Mesenchymal stem cell (in vitro differentiated cells and primary cell): ENCODE measurements at regions not wholly inside any gene's neighbourhood (a gene's known extent, or its start where the extent isn't known, plus 50 kb on each side); places are given as distances from the start of the nearest gene placed in this dataset.

Experiments
- DNase-seq: peaks from one replicate; pipeline ENCODE4 v3.0.0-alpha.2; 2013
- H2AFZ ChIP-seq: one replicate; pipeline ENCODE4 v1.6.1; 2013; ENCODE audit warnings: low read depth, mild to moderate bottlenecking, control low read depth, inconsistent platforms, low read length, moderate library complexity
- H2AK5ac ChIP-seq: 2 replicates; pipeline ENCODE4 v1.6.1; 2013; ENCODE audit warnings: low read length, moderate library complexity, mild to moderate bottlenecking, inconsistent platforms; ENCODE audit not compliant: severe bottlenecking
- H2BK120ac ChIP-seq: one replicate; pipeline ENCODE4 v1.6.1; 2013; ENCODE audit warnings: low read depth, mild to moderate bottlenecking, inconsistent platforms, low read length, moderate library complexity
- H2BK12ac ChIP-seq, 2 experiments: one replicate each; pipeline ENCODE4 v1.6.1; 2013; ENCODE audit warnings: inconsistent platforms in 2 of 2, low read length in 2 of 2, mild to moderate bottlenecking in 2 of 2, moderate library complexity in 2 of 2, control low read depth in 1 of 2
- H2BK15ac ChIP-seq: one replicate; pipeline ENCODE4 v1.6.1; 2013; ENCODE audit warnings: mild to moderate bottlenecking, low read depth, inconsistent platforms; ENCODE audit not compliant: poor library complexity, severe bottlenecking
- H2BK5ac ChIP-seq: 2 replicates; pipeline ENCODE4 v1.6.1; 2013; ENCODE audit warnings: low read depth, mild to moderate bottlenecking, low read length, control low read depth, inconsistent platforms; ENCODE audit not compliant: poor library complexity, severe bottlenecking
- H3K14ac ChIP-seq, 2 experiments: one replicate each; pipeline ENCODE4 v1.6.1; 2013; ENCODE audit warnings: inconsistent platforms in 2 of 2, low read length in 2 of 2, control low read depth in 1 of 2, mild to moderate bottlenecking in 1 of 2, moderate library complexity in 1 of 2
- H3K18ac ChIP-seq, 2 experiments: one replicate each; pipeline ENCODE4 v1.6.1; 2013; ENCODE audit warnings: inconsistent platforms in 2 of 2, low read length in 2 of 2, control low read depth in 1 of 2, low read depth in 1 of 2, mild to moderate bottlenecking in 1 of 2
- H3K23ac ChIP-seq, 2 experiments: one replicate each; pipeline ENCODE4 v1.6.1; 2013; ENCODE audit warnings: inconsistent platforms in 2 of 2, low read length in 2 of 2, mild to moderate bottlenecking in 2 of 2, moderate library complexity in 2 of 2, control low read depth in 1 of 2
- H3K27ac ChIP-seq: 2 replicates; pipeline ENCODE4 v1.5.1; 2013; ENCODE audit warnings: mild to moderate bottlenecking, moderate library complexity, low read length, control low read depth, inconsistent platforms; ENCODE audit not compliant: poor library complexity, severe bottlenecking
- H3K27me3 ChIP-seq, 2 experiments: 2 replicates each; pipeline versions ENCODE4 v1.6.1 to v1.7.0; 2013; ENCODE audit warnings: low read length in 2 of 2, mild to moderate bottlenecking in 2 of 2, moderate library complexity in 2 of 2, control low read depth in 1 of 2, inconsistent platforms in 1 of 2; ENCODE audit not compliant: control insufficient read depth in 1 of 2, insufficient read depth in 1 of 2
- H3K36me3 ChIP-seq, 2 experiments: 2 replicates each; pipeline versions ENCODE4 v1.6.1 to v1.7.0; 2013; ENCODE audit warnings: low read length in 2 of 2, control low read depth in 1 of 2, inconsistent platforms in 1 of 2, low read depth in 1 of 2, mild to moderate bottlenecking in 1 of 2; ENCODE audit not compliant: insufficient read depth in 2 of 2, control insufficient read depth in 1 of 2
- H3K4ac ChIP-seq, 2 experiments: one replicate each; pipeline ENCODE4 v1.6.1; 2013; ENCODE audit warnings: inconsistent platforms in 2 of 2, low read length in 2 of 2, mild to moderate bottlenecking in 2 of 2, moderate library complexity in 2 of 2, control low read depth in 1 of 2, low read depth in 1 of 2
- H3K4me1 ChIP-seq: 2 replicates; pipeline ENCODE4 v1.6.1; 2013; ENCODE audit warnings: low read depth, low read length, control low read depth; ENCODE audit not compliant: control insufficient read depth, insufficient read depth
- H3K4me2 ChIP-seq: 2 replicates; pipeline ENCODE4 v1.6.1; 2013; ENCODE audit warnings: low read length, mild to moderate bottlenecking, inconsistent platforms; ENCODE audit not compliant: poor library complexity, severe bottlenecking
- H3K4me3 ChIP-seq, 2 experiments: 2 replicates each; pipeline versions ENCODE4 v1.5.1 to v1.7.0; 2013; ENCODE audit warnings: low read length in 2 of 2, mild to moderate bottlenecking in 2 of 2, control low read depth in 1 of 2, low read depth in 1 of 2; ENCODE audit not compliant: insufficient read depth in 1 of 2
- H3K79me1 ChIP-seq: replicated peaks from 2 replicates; pipeline ENCODE4 v1.6.1; 2013; ENCODE audit warnings: mild to moderate bottlenecking, control low read depth, low read length, inconsistent platforms; ENCODE audit not compliant: poor library complexity, severe bottlenecking
- H3K9ac ChIP-seq: 2 replicates; pipeline ENCODE4 v1.7.0; 2013; ENCODE audit warnings: mild to moderate bottlenecking, low read length, moderate library complexity
- H3K9me3 ChIP-seq: 2 replicates; pipeline ENCODE4 v1.7.0; 2013; ENCODE audit warnings: mild to moderate bottlenecking, low read length; ENCODE audit not compliant: control insufficient read depth
- H4K8ac ChIP-seq: one replicate; pipeline ENCODE4 v1.6.1; 2013; ENCODE audit warnings: inconsistent platforms, mild to moderate bottlenecking, low read length, moderate library complexity
- H4K91ac ChIP-seq: one replicate; pipeline ENCODE4 v1.6.1; 2013; ENCODE audit warnings: mild to moderate bottlenecking, low read length, inconsistent platforms
- WGBS: methylation state at CpG from one replicate; pipeline ENCODE4 v1.1.7; 2013; ENCODE audit warnings: mixed read lengths; 5-methylcytosine and 5-hydroxymethylcytosine counted together

GRCh38 chr13:99806671-99807070, 164.9 kb downstream of the ZIC5 start:
- Histone ChIP-seq H3K27ac (no peak overlapping the region), H3K9ac (no peak overlapping the region), H2AK5ac (no peak overlapping the region), H2AFZ (no peak overlapping the region), H3K79me1 (no peaks in the 10 kb centered on the region), H3K27me3 (peaks cover 0 to 14% of the 10 kb centered on the region in 2 experiments), H2BK12ac (no peak overlapping the region), H3K36me3 (no peaks in the 10 kb centered on the region), H2BK15ac (no peak overlapping the region), H3K14ac (no peak overlapping the region), H3K18ac (no peak overlapping the region), H2BK120ac (no peak overlapping the region), H3K9me3 (no peaks in the 10 kb centered on the region), H4K91ac (no peak overlapping the region), H3K4ac (no peak overlapping the region), H3K4me2 (no peak overlapping the region), H4K8ac (no peak overlapping the region), H3K23ac (no peak overlapping the region), H2BK5ac (no peak overlapping the region), H3K4me1 (peaks cover 11% of the 10 kb centered on the region), H3K4me3 (no peak overlapping the region)
- 76% methylated on average over 2 of the region's 4 CpGs for WGBS
- DNase-seq: no peak

- peaks cover 0 to 14% of the 10 kb centered on the region in 2 experiments for H3K27me3 ChIP-seq
- peaks cover 8% of the 10 kb centered on the region for H3K4me1 ChIP-seq
- no peaks in the 10 kb centered on the region for H3K36me3 ChIP-seq
- no peaks in the 10 kb centered on the region for H3K79me1 ChIP-seq
- WGBS: 24% methylated on average over 6 of the region's 7 CpGs
- DNase-seq: no peak
- no peak overlapping the region for H3K4me2 ChIP-seq
- H3K4me3 ChIP-seq: no peak overlapping the region
- H3K23ac ChIP-seq: no peak overlapping the region
- no peak overlapping the region for H3K27ac ChIP-seq
- no peak overlapping the region for H3K9ac ChIP-seq
- no peak overlapping the region for H4K8ac ChIP-seq
- H2BK15ac ChIP-seq: no peak overlapping the region
- no peak overlapping the region for H2AK5ac ChIP-seq
- no peak overlapping the region for H2AFZ ChIP-seq
- H3K9me3 ChIP-seq: no peaks in the 10 kb centered on the region
- no peak overlapping the region for H2BK12ac ChIP-seq
- no peak overlapping the region for H2BK5ac ChIP-seq
- H3K14ac ChIP-seq: no peak overlapping the region
- no peak overlapping the region for H2BK120ac ChIP-seq
- H3K4ac ChIP-seq: no peak overlapping the region
- H4K91ac ChIP-seq: no peak overlapping the region
- no peak overlapping the region for H3K18ac ChIP-seq
Measured at GRCh38 chr13:99805361-99805760, 166.2 kb downstream of the ZIC5 start.

- peaks cover 0 to 14% of the 10 kb centered on the region in 2 experiments for H3K27me3 ChIP-seq
- DNase-seq: no peak
- H3K4me3 ChIP-seq: no peak overlapping the region
- no peak overlapping the region for H3K23ac ChIP-seq
- no peak overlapping the region for H3K27ac ChIP-seq
- H4K8ac ChIP-seq: no peak overlapping the region
- WGBS: 97% methylated on average over 3 of the region's 3 CpGs
- no peak overlapping the region for H2BK12ac ChIP-seq
- no peaks in the 10 kb centered on the region for H3K79me1 ChIP-seq
- H3K9me3 ChIP-seq: no peaks in the 10 kb centered on the region
- H3K14ac ChIP-seq: no peak overlapping the region
- no peak overlapping the region for H2BK120ac ChIP-seq
- H2AFZ ChIP-seq: no peak overlapping the region
- H3K18ac ChIP-seq: no peak overlapping the region
- H3K9ac ChIP-seq: no peak overlapping the region
- H4K91ac ChIP-seq: no peak overlapping the region
- H3K4me2 ChIP-seq: no peak overlapping the region
- no peak overlapping the region for H2BK15ac ChIP-seq
- no peak overlapping the region for H2BK5ac ChIP-seq
- H3K36me3 ChIP-seq: no peaks in the 10 kb centered on the region
- H2AK5ac ChIP-seq: no peak overlapping the region
- no peak overlapping the region for H3K4ac ChIP-seq
- H3K4me1 ChIP-seq: no peaks in the 10 kb centered on the region
Measured at GRCh38 chr13:99803141-99803540, 168.4 kb downstream of the ZIC5 start.

GRCh38 chr13:99802416-99802815, 169.2 kb downstream of the ZIC5 start:
- Histone ChIP-seq H3K18ac (no peak overlapping the region), H3K4me3 (no peak overlapping the region), H2BK5ac (no peak overlapping the region), H3K9ac (no peak overlapping the region), H3K4me1 (no peaks in the 10 kb centered on the region), H3K36me3 (no peaks in the 10 kb centered on the region), H2AK5ac (no peak overlapping the region), H4K8ac (no peak overlapping the region), H3K9me3 (no peaks in the 10 kb centered on the region), H3K4ac (no peak overlapping the region), H2AFZ (no peak overlapping the region), H2BK120ac (no peak overlapping the region), H3K27ac (no peak overlapping the region), H2BK15ac (no peak overlapping the region), H2BK12ac (no peak overlapping the region), H3K14ac (no peak overlapping the region), H3K27me3 (peaks cover 0 to 14% of the 10 kb centered on the region in 2 experiments), H3K4me2 (no peak overlapping the region), H3K23ac (no peak overlapping the region), H4K91ac (no peak overlapping the region), H3K79me1 (no peaks in the 10 kb centered on the region)
- no peak for DNase-seq
